ENCODE measurements at regions not wholly inside any gene's neighbourhood (a gene's known extent, or its start where the extent isn't known, plus 50 kb on each side); places are given as distances from the start of the nearest gene placed in this dataset.

DNA sequence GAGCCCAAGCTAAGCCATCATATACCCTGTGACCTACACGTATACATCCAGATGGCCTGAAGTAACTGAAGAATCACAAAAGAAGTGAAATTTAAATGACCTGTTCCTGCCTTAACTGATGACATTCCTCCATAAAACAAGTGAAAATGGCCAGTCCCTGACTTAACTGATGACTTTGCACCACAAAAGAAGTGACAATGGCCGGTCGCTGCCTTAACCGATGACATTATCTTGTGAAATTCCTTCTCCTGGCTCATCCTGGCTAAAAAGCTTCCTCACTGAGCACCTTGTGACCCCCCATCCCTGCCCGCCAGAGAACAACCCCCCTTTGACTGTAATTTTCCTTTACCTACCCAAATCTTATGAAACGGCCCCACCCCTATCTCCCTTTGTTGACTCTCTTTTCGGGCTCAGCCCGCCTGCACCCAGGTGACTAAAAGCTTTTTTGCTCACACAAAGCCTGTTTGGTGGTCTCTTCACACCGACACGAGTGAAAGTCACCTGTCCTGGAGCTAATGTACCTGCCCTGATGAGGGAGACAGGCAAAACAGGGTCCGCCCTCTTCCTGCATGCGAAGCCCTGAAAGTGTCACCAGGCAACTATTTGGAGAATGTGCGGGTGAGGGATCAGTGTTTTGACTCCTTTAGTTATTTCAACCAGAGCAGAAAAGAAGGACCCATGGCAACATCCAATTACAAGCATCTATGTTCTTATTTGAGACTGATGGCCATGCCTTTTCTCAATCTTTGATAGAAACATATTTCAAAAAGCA, 266.1 kb downstream of the SMARCA2 start:
- Mint-ChIP-seq H3K9me3 (ENCODE audit: unreplicated experiment) (no peaks in the 10 kb centered on the region), H3K27me3 (ENCODE audit: unreplicated experiment) (peaks cover 3% of the 10 kb centered on the region), H3K4me3 (ENCODE audit: unreplicated experiment) (no peak overlapping the region), H3K27ac (ENCODE audit: unreplicated experiment) (no peak overlapping the region), H3K4me1 (ENCODE audit: unreplicated experiment) (peaks cover 2% of the 10 kb centered on the region), H3K36me3 (ENCODE audit: unreplicated experiment) (no peaks in the 10 kb centered on the region)
- TF ChIP-seq CTCF (IDR thresholded peaks at IDR 0.05): no peak
- no peak for DNase-seq (ENCODE audit: extremely low spot score, unreplicated experiment)

- no peak overlapping the region for H3K4me3 Mint-ChIP-seq (ENCODE audit: unreplicated experiment)
- H3K27me3 Mint-ChIP-seq (ENCODE audit: unreplicated experiment): peaks cover under 1% of the 10 kb centered on the region
- TF ChIP-seq CTCF (IDR thresholded peaks at IDR 0.05): no peak
- no peaks in the 10 kb centered on the region for H3K36me3 Mint-ChIP-seq (ENCODE audit: unreplicated experiment)
- peaks cover 2% of the 10 kb centered on the region for H3K4me1 Mint-ChIP-seq (ENCODE audit: unreplicated experiment)
- H3K9me3 Mint-ChIP-seq (ENCODE audit: unreplicated experiment): no peaks in the 10 kb centered on the region
- no peak for DNase-seq (ENCODE audit: extremely low spot score, unreplicated experiment)
- no peak overlapping the region for H3K27ac Mint-ChIP-seq (ENCODE audit: unreplicated experiment)
Observed at GRCh38 chr9:2281803-2282185, 266.6 kb downstream of the SMARCA2 start.

GRCh38 chr9:2284770-2285169, 269.6 kb downstream of the SMARCA2 start:
- Mint-ChIP-seq H3K4me1 (ENCODE audit: unreplicated experiment) (peaks cover 2% of the 10 kb centered on the region), H3K4me3 (ENCODE audit: unreplicated experiment) (no peak overlapping the region), H3K27ac (ENCODE audit: unreplicated experiment) (no peak overlapping the region), H3K36me3 (ENCODE audit: unreplicated experiment) (no peaks in the 10 kb centered on the region), H3K9me3 (ENCODE audit: unreplicated experiment) (no peaks in the 10 kb centered on the region), H3K27me3 (ENCODE audit: unreplicated experiment) (peaks cover 3% of the 10 kb centered on the region)
- no peak for DNase-seq (ENCODE audit: extremely low spot score, unreplicated experiment)
- TF ChIP-seq CTCF (IDR thresholded peaks at IDR 0.05): no peak

- H3K27me3 Mint-ChIP-seq (ENCODE audit: unreplicated experiment): peaks cover 3% of the 10 kb centered on the region
- H3K4me3 Mint-ChIP-seq (ENCODE audit: unreplicated experiment): no peak overlapping the region
- H3K9me3 Mint-ChIP-seq (ENCODE audit: unreplicated experiment): no peaks in the 10 kb centered on the region
- no peak overlapping the region for H3K27ac Mint-ChIP-seq (ENCODE audit: unreplicated experiment)
- no peak for DNase-seq (ENCODE audit: extremely low spot score, unreplicated experiment)
- no peak for TF ChIP-seq CTCF (IDR thresholded peaks at IDR 0.05)
- H3K36me3 Mint-ChIP-seq (ENCODE audit: unreplicated experiment): no peaks in the 10 kb centered on the region
- H3K4me1 Mint-ChIP-seq (ENCODE audit: unreplicated experiment): peaks cover 2% of the 10 kb centered on the region
Observed at GRCh38 chr9:2285416-2286332, 270.5 kb downstream of the SMARCA2 start.

GRCh38 chr9:2286333-2286705, 271.2 kb downstream of the SMARCA2 start:
- H3K36me3 Mint-ChIP-seq (ENCODE audit: unreplicated experiment): no peaks in the 10 kb centered on the region
- peaks cover 3% of the 10 kb centered on the region for H3K27me3 Mint-ChIP-seq (ENCODE audit: unreplicated experiment)
- no peak overlapping the region for H3K27ac Mint-ChIP-seq (ENCODE audit: unreplicated experiment)
- no peak for TF ChIP-seq CTCF (IDR thresholded peaks at IDR 0.05)
- H3K4me1 Mint-ChIP-seq (ENCODE audit: unreplicated experiment): peaks cover 2% of the 10 kb centered on the region
- no peak overlapping the region for H3K4me3 Mint-ChIP-seq (ENCODE audit: unreplicated experiment)
- H3K9me3 Mint-ChIP-seq (ENCODE audit: unreplicated experiment): no peaks in the 10 kb centered on the region
- DNase-seq (ENCODE audit: extremely low spot score, unreplicated experiment): no peak

Measured in osteocyte (in vitro differentiated cells).